ENCODE measurements at regions not wholly inside any gene's neighbourhood (a gene's known extent, or its start where the extent isn't known, plus 50 kb on each side); places are given as distances from the start of the nearest gene placed in this dataset.
A peak's percentile ranks its signal among the peaks of the same experiment; 100 is the strongest.

- no peak for DNase-seq (ENCODE audit: low spot score)
Measured at GRCh38 chr13:70634893-70635292, 526.6 kb upstream of the KLHL1 start.

DNA sequence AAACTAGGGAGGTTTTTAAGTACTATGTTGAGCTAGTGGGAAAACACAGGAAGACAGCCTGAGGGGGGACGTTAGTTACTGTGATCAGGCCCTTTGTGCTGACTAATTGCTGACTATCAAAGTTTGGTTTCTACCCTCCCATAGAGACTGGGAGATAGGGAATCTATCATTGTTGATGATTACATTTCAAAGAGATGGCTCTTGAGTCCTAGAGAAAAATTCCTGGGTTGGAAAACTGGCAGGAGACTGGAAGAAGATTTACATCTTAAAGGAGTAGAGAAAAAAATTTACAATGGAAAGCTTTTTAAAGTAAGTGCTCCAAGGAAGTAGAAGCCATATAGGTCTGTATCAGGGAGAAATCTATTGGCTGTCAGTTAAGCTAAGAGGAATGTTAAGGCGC is 522.0 kb upstream of the KLHL1 start:
- DNase-seq (ENCODE audit: low spot score), result no peak

DNA sequence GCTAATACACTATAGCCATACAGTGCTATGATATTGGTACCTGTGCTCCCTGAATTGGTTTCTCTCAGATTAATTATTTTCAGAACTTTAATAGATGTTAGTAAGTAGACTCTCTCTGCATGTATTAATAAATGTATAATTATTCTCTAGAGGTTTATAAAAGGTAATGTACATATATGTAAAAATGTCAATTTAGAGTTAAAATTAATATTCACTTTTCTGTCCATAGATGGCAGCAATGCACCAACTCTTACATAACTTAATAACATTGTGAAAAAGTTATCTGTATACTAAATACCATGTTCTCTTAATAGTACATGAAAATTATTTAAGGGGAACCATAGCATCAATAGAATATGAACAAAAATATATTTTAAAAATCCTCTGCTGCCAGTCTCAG is 515.0 kb upstream of the KLHL1 start:
- no peak for DNase-seq (ENCODE audit: low spot score)

- DNase-seq (ENCODE audit: low spot score), result no peak
Measured at GRCh38 chr13:70622796-70623195, 514.5 kb upstream of the KLHL1 start.

- DNase-seq (ENCODE audit: low spot score), result no peak
Measured at GRCh38 chr13:70619936-70620335, 511.7 kb upstream of the KLHL1 start.

DNA sequence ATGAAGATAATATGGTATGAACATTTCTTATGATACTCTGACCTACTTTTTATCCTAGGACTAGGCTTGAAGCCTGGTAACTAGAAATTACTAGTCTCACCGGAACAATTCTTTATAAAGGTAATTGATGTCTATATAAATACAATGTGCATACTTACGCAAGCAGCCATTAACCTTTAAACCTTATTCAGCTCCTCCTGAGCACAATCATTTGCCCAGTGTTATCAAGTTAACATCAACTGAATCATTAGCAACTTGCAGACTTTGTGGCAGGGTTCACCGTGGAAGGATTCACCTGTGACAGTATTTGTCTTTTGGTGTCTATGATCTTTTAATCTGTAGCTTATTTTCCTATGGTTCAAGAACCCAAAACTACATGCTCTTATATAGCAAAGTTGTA is 508.6 kb upstream of the KLHL1 start:
- DNase-seq (ENCODE audit: low spot score), result no peak

DNA sequence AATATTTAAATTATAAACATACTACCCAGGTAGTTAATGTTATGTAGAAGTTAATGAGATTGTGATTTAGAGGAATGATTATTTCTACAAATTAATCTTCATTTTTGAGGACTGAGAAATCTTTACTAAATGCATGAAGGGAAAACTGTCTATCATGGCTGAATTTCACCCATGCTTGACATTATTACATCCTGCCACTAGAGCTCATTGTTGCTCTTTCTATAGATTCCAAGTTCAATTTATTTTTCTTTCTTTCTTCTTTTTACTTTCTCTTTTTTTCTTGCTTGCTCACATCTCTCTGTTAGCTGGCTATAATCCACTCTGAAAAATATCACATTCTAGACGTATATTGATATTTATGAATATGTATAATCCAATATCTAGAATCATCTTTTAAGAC is 505.0 kb upstream of the KLHL1 start:
- DNase-seq (ENCODE audit: low spot score), result no peak

DNA sequence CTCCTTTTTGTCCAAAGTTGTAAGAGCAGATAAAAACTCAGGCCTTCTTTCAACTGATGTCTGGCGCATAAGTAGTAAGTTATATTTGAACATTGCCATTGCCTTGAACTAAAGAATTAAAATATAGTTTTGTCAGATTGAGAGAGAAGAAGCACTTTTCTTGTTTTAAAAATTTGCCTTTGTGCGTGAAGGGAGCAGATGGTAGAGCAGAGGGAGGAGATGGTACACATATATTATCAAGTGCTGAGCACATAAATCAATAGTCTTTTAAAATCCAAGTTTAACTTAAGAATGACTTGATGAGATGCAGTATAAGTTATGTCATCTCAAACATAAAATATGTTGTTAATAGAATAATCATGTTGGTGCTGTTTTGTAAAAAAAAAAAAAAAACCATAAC is 504.6 kb upstream of the KLHL1 start:
- no peak for DNase-seq (ENCODE audit: low spot score)

DNA sequence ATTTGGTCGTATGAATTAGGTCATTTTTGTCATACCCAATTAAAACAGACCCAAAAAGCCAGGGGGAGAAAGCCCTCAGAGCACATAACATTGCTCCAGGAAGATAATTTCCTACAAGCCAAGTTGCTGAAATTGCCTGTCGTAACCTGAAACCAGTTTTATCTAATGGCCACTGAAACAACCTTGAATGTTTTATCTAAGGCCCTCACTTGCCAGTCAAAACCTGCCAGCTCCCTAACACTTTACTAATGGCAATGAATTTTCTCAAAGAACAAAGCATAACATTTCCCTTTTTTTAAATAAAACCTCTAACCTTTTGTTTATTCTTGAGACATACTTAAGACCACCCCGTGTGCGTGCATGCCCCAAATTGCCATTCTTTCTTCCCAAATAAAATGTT is 496.2 kb upstream of the KLHL1 start:
- DNase-seq (ENCODE audit: low spot score), result no peak

DNA sequence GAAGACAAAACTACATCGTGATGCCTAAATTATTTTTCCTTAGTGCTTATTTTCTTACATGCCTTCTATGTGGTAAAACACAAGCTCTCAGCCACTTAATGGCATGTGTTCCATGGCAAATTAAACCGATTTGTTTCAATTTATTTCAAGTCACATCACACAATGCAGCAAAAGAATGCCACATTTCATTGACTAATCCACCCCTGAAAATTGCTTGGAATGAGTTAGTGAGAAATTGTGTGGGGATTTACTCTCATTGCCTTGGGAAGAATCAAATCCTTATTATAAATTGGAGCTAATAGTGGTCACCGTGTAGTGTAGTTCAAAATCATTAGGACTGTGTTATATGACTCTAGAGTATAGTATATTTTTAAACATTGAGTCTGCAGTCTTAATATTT is 485.5 kb upstream of the KLHL1 start:
- DNase-seq (ENCODE audit: low spot score), result no peak

DNA sequence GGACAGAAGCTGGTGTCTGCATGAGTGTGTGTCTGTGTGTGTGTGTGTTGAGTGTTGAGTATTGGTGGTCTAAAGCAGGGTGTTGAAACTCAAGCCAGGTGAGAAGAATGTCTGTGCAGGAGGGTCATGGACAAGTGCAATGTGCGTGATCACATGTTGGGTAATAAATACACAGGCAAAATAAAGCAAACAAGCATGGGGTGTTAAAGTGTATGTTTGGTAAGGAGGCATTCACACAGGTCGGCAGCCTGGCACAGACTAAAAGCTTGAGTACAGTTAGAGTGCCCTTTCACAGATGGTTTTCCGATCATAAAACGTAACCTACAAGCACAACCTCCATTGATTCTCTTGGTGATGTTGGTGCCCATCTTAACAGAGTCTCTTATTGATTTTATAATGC is 476.9 kb upstream of the KLHL1 start:
- no peak for DNase-seq (ENCODE audit: low spot score)

DNA sequence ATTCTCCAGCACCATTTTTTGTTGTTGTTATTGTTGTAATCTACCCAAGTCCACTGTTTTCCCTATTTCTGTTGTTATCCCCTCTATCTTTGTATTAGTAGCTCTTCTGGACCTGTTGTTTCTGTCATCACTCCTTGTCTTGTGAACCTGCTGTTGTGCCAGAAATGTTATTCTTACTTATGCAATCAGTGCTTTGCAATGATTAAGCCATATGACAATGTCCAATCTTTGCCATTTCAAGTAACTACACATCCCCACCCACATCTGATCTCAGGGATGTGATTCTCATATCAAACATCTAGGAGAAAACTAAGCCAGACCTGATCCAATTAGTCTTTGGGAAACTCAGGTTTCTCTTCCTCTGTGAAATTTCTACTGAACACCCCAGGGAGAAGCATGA is 472.6 kb upstream of the KLHL1 start:
- no peak for DNase-seq (ENCODE audit: low spot score)

GRCh38 chr13:70579941-70580340 is 471.7 kb upstream of the KLHL1 start:
- no peak for DNase-seq (ENCODE audit: low spot score)

DNA sequence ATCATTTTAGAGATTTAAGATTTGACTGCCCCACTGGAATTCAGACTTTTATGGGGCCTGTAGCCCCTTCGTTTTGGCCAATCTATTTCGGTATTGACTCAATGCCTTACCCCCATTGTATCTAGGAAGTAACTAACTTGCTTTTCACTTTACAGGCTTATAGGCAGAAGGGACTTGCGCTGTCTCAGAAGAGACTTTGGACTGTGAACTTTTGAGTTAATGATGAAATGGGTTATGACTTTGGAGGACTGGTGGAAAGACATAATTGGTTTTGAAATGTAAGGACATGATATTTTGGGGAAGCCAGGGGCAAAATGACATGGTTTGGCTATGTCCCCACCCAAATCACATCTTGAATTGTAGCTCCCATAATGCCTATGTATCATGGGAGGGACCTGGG is 463.0 kb upstream of the KLHL1 start:
- no peak for DNase-seq (ENCODE audit: low spot score)

GRCh38 chr13:70568571-70568970 is 460.3 kb upstream of the KLHL1 start:
- peak; percentile 38 for DNase-seq (ENCODE audit: low spot score)

DNA sequence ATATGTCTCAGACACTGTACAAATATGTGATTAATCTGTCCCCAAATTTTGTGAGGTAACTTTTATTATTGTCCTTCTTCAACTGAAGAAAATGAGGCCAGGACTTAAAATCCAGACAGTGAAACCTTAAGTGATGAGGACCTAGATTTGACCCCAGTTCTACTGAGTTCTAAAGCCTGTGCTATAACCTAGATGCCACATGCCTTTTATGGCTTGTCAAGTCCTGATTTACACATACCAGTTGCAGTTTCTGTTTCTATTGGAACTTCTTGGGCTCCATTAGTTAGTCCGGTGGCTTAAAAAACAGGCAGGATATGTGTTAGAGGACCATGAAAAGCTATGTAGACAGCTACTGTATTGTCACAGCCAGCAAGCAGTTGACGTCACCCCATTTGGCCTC is 436.5 kb upstream of the KLHL1 start:
- DNase-seq (ENCODE audit: low spot score), result no peak

- DNase-seq (ENCODE audit: low spot score), result no peak
Measured at GRCh38 chr13:70541451-70541850, 433.2 kb upstream of the KLHL1 start.

DNA sequence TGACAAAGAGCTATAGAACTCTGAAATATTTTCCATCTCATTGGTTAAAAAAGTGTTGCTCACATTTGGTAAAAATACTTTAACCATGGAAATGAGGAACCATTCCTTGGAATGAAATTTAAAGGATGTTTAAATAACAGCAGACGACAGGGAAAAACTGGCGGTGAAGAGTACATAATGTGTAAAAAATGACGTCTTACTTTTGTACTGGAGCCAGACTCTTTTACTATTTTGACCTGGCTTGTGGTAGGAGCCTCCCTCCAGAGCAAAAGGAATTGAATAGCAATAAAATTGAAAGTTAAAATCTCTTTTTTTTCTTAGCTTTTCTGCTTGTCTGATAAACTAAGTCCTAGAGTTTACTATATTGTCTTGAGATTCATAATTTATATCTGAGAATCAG is 426.2 kb upstream of the KLHL1 start:
- no peak for DNase-seq (ENCODE audit: low spot score)

DNA sequence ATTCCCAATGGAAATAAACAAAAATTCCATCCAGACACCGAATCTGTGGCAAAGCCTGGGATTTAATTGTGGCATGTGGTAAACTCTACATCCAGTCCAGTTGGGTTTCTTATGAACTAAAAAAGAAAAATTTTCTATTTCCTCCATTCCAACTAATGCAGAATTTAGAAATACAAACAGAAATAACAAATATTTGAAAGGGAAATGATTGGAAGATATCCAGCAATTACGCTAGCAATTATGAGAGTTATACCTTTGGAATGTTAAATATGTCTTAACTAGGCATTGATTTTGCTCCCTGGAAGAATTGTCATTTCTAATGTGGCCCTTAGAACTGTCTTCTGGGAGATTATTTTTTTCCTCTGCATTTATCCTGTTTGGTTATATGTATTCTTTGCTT is 421.4 kb upstream of the KLHL1 start:
- DNase-seq (ENCODE audit: low spot score), result no peak

- DNase-seq (ENCODE audit: low spot score), result no peak
Measured at GRCh38 chr13:70527599-70527998, 419.3 kb upstream of the KLHL1 start.

GRCh38 chr13:70523622-70524021 is 415.4 kb upstream of the KLHL1 start:
- no peak for DNase-seq (ENCODE audit: low spot score)

GRCh38 chr13:70520275-70521036 is 412.2 kb upstream of the KLHL1 start:
- DNase-seq (ENCODE audit: low spot score), result no peak

- DNase-seq (ENCODE audit: low spot score), result no peak
Measured at GRCh38 chr13:70518081-70518480, 409.8 kb upstream of the KLHL1 start.

GRCh38 chr13:70516226-70516625 is 408.0 kb upstream of the KLHL1 start:
- DNase-seq (ENCODE audit: low spot score), result no peak
